Keratinocyte (primary cell): ENCODE measurements at regions not wholly inside any gene's neighbourhood (a gene's known extent, or its start where the extent isn't known, plus 50 kb on each side); places are given as distances from the start of the nearest gene placed in this dataset.

Experiments
- DNase-seq: peaks from one replicate; pipeline ENCODE4 v3.0.0-alpha.2; 2011; ENCODE audit warnings: low read depth, missing footprints, low spot score
- FAIRE-seq: peaks from 2 replicates; lab custom pipeline; 2011; peaks lifted over from hg19 to GRCh38; lab: Jason Lieb, UNC
- H2AFZ ChIP-seq: 2 replicates; pipeline ENCODE4 v1.6.0; 2012; ENCODE audit warnings: low read length, control low read depth, inconsistent platforms; ENCODE audit not compliant: control insufficient read depth
- H3K27ac ChIP-seq: 2 replicates; pipeline ENCODE4 v1.5.1; 2011; ENCODE audit warnings: low read length; ENCODE audit not compliant: control insufficient read depth, insufficient read depth
- H3K27me3 ChIP-seq: 3 replicates; pipeline ENCODE4 v1.6.0; 2011; ENCODE audit warnings: low read length; ENCODE audit not compliant: control insufficient read depth, insufficient read depth; ENCODE audit errors: extremely low read depth
- H3K36me3 ChIP-seq, 2 experiments: 2 replicates in 1 of 2; 3 replicates in 1 of 2; pipeline ENCODE4 v1.5.1; 2011; ENCODE audit warnings: low read length in 2 of 2, mild to moderate bottlenecking in 1 of 2; ENCODE audit not compliant: control insufficient read depth in 2 of 2, insufficient read depth in 2 of 2; ENCODE audit errors: extremely low read depth in 1 of 2
- H3K4me1 ChIP-seq: 3 replicates; pipeline ENCODE4 v1.5.1; 2011; ENCODE audit warnings: low read length; ENCODE audit not compliant: control insufficient read depth, insufficient read depth; ENCODE audit errors: extremely low read depth
- H3K4me2 ChIP-seq: 3 replicates; pipeline ENCODE4 v1.6.0; 2011; ENCODE audit warnings: low read depth, low read length; ENCODE audit not compliant: control insufficient read depth, insufficient read depth; ENCODE audit errors: extremely low read depth
- H3K4me3 ChIP-seq, 3 experiments: fragments of 200-600 bp in 1 of 3; sonication (generic) in 1 of 3; 2 replicates in 2 of 3; 3 replicates in 1 of 3; pipeline ENCODE4 v1.5.1; 2011 to 2016; ENCODE audit warnings: low read length in 3 of 3, mild to moderate bottlenecking in 3 of 3, control low read depth in 2 of 3, inconsistent platforms in 1 of 3, low read depth in 1 of 3, mixed read lengths in 1 of 3, mixed run types in 1 of 3, moderate library complexity in 1 of 3; ENCODE audit not compliant: control insufficient read depth in 2 of 3, insufficient read depth in 2 of 3; ENCODE audit errors: extremely low read depth in 1 of 3
- H3K79me2 ChIP-seq: 2 replicates; pipeline ENCODE4 v1.6.0; 2012; ENCODE audit warnings: low read length; ENCODE audit not compliant: control insufficient read depth, insufficient read depth
- H3K9ac ChIP-seq: 3 replicates; pipeline ENCODE4 v1.6.0; 2011; ENCODE audit warnings: low read length; ENCODE audit not compliant: control insufficient read depth, insufficient read depth; ENCODE audit errors: extremely low read depth
- H3K9me1 ChIP-seq: 3 replicates; pipeline ENCODE4 v1.6.0; 2011; ENCODE audit warnings: low read length; ENCODE audit not compliant: control insufficient read depth, insufficient read depth; ENCODE audit errors: extremely low read depth
- H3K9me3 ChIP-seq: 2 replicates; pipeline ENCODE4 v1.5.1; 2012; ENCODE audit warnings: low read depth, low read length; ENCODE audit not compliant: control insufficient read depth
- H4K20me1 ChIP-seq: 3 replicates; pipeline ENCODE4 v1.6.0; 2011; ENCODE audit warnings: low read length; ENCODE audit not compliant: control insufficient read depth, insufficient read depth; ENCODE audit errors: extremely low read depth
- EZH2 ChIP-seq: IDR thresholded peaks from one replicate; pipeline ENCODE4 v1.6.1; 2012; ENCODE audit warnings: inconsistent platforms, mild to moderate bottlenecking, low read length, moderate library complexity
- dilution Hi-C: fragments of 300-500 bp; cut with MboI; formaldehyde crosslinking; loops from one replicate; pipeline ENCODE4 v1.7.0; 2020; ENCODE audit warnings: low sequenced_read_pairs; ENCODE audit not compliant: extremely low pct_ligation_motif_present
- TF ChIP-seq, protein P1 (sequence below), 3 experiments: IDR thresholded peaks in 1 of 3; conservative IDR thresholded peaks in 1 of 3; optimal IDR thresholded peaks in 1 of 3; 2 replicates in 2 of 3; 3 replicates in 1 of 3; pipeline versions ENCODE3 to v1.5.1; 2011; ENCODE audit warnings: low read length in 3 of 3, mild to moderate bottlenecking in 3 of 3, moderate library complexity in 2 of 3, control low read depth in 1 of 3, inconsistent platforms in 1 of 3; ENCODE audit not compliant: insufficient read depth in 2 of 3; ENCODE audit errors: extremely low read depth in 1 of 3

DNA sequence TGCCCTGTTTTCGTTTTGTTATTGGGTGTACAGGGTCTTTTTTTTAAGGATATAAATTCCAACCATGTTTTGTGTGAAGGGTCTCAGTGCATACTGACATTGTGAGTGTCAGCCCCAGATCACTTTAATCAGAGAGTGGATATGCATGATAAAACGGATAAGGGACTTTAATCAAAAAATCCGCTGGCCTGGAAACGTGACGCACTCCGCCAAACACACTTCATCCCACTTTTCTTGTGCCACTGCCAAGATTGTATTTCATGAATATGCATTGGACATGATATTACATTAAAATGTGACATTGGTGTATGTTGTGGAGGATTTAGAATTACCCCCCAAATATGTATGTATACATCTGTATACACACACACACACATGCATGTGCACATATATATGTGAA lies 273.1 kb downstream of the VRK1 start:
- no peaks in the 10 kb centered on the region for H3K9me1 ChIP-seq
- no peaks in the 10 kb centered on the region for H3K79me2 ChIP-seq
- no peak overlapping the region for H3K4me2 ChIP-seq
- dilution Hi-C loops: no loop called here
- DNase-seq: no peak
- no peaks in the 10 kb centered on the region for H3K36me3 ChIP-seq
- no peak for TF ChIP-seq EZH2
- TF ChIP-seq, protein P1, sequence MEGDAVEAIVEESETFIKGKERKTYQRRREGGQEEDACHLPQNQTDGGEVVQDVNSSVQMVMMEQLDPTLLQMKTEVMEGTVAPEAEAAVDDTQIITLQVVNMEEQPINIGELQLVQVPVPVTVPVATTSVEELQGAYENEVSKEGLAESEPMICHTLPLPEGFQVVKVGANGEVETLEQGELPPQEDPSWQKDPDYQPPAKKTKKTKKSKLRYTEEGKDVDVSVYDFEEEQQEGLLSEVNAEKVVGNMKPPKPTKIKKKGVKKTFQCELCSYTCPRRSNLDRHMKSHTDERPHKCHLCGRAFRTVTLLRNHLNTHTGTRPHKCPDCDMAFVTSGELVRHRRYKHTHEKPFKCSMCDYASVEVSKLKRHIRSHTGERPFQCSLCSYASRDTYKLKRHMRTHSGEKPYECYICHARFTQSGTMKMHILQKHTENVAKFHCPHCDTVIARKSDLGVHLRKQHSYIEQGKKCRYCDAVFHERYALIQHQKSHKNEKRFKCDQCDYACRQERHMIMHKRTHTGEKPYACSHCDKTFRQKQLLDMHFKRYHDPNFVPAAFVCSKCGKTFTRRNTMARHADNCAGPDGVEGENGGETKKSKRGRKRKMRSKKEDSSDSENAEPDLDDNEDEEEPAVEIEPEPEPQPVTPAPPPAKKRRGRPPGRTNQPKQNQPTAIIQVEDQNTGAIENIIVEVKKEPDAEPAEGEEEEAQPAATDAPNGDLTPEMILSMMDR (optimal IDR thresholded peaks at IDR 0.05 in 1 of 3, IDR thresholded peaks at IDR 0.05 in 1 of 3, conservative IDR thresholded peaks at IDR 0.05 in 1 of 3; ENCODE audit: extremely low read depth in 1 of 3, insufficient read depth in 2 of 3, low read length in 3 of 3): no peak
- H3K27me3 ChIP-seq: no peaks in the 10 kb centered on the region
- no peak for FAIRE-seq
- no peaks in the 10 kb centered on the region for H3K9me3 ChIP-seq
- H2AFZ ChIP-seq: no peak overlapping the region
- H4K20me1 ChIP-seq: no peaks in the 10 kb centered on the region
- no peak overlapping the region for H3K9ac ChIP-seq
- no peak overlapping the region for H3K4me3 ChIP-seq
- no peak overlapping the region for H3K27ac ChIP-seq
- H3K4me1 ChIP-seq: no peaks in the 10 kb centered on the region

DNA sequence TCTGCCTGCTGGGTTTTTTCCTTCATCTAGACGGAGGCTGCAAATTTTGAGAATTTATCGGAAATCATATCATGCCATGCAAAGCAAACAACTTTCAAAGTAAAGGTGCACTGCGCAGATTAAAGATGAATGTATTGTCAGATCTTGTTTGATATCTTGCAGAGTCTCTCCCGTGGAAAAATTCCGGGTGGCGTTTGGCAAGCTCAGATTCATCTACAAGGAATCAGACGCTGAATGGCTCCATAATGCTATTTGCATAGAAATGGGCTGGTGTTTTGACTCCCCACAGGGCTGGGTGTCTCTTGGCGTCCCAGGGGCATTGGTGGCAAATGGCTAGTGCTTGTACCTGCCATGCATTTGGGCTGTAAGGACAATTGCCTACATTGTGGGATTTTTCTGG lies 274.0 kb downstream of the VRK1 start:
- H3K9ac ChIP-seq: no peak overlapping the region
- no peaks in the 10 kb centered on the region for H3K27me3 ChIP-seq
- DNase-seq (no peak), FAIRE-seq (no peak)
- dilution Hi-C loops: no loop called here
- no peaks in the 10 kb centered on the region for H3K9me1 ChIP-seq
- H3K27ac ChIP-seq: no peak overlapping the region
- no peaks in the 10 kb centered on the region for H3K9me3 ChIP-seq
- no peak overlapping the region for H3K4me2 ChIP-seq
- no peak for TF ChIP-seq EZH2
- TF ChIP-seq, protein P1 (optimal IDR thresholded peaks at IDR 0.05 in 1 of 3, IDR thresholded peaks at IDR 0.05 in 1 of 3, conservative IDR thresholded peaks at IDR 0.05 in 1 of 3; ENCODE audit: extremely low read depth in 1 of 3, insufficient read depth in 2 of 3, low read length in 3 of 3): no peak
- no peaks in the 10 kb centered on the region for H3K79me2 ChIP-seq
- no peaks in the 10 kb centered on the region for H3K36me3 ChIP-seq
- no peak overlapping the region for H2AFZ ChIP-seq
- H3K4me3 ChIP-seq: no peak overlapping the region
- H4K20me1 ChIP-seq: no peaks in the 10 kb centered on the region
- H3K4me1 ChIP-seq: no peaks in the 10 kb centered on the region
